WTC11 (cell line): ENCODE measurements at regions not wholly inside any gene's neighbourhood (a gene's known extent, or its start where the extent isn't known, plus 50 kb on each side); places are given as distances from the start of the nearest gene placed in this dataset.

Experiments
- ATAC-seq: fragments of 200-7000 bp; cut with Tn5 transposase; 2 replicates; pipeline ENCODE4 v1.10.0; 2021; ENCODE audit warnings: mild to moderate bottlenecking, moderate library complexity
- CTCF ChIA-PET: fragments of 300-600 bp; sonication (Branson Sonifier 250); formaldehyde crosslinking; loops from one replicate; lab custom pipeline; 2021; ENCODE audit warnings: antibody characterized with exemption; lab: Charles Lee
- POLR2A ChIA-PET: fragments of 350-600 bp; sonication (Branson Sonifier 250); formaldehyde crosslinking; loops from one replicate; lab custom pipeline; 2021; ENCODE audit warnings: antibody characterized with exemption; lab: Charles Lee
- DNase-seq: peaks from one replicate; pipeline ENCODE4 v3.0.0; 2021; ENCODE audit warnings: low spot score
- H3K27ac Mint-ChIP-seq: 2 replicates; pipeline ENCODE4 v1.8.0; 2021; ENCODE audit warnings: mixed read lengths
- H3K27me3 Mint-ChIP-seq: 2 replicates; pipeline ENCODE4 v1.8.0; 2021; ENCODE audit warnings: low read depth, mild to moderate bottlenecking, moderate library complexity, mixed read lengths
- H3K36me3 Mint-ChIP-seq: 2 replicates; pipeline ENCODE4 v1.8.0; 2021; ENCODE audit warnings: mixed read lengths
- H3K4me1 Mint-ChIP-seq: 2 replicates; pipeline ENCODE4 v1.8.0; 2022; ENCODE audit warnings: mixed read lengths
- H3K4me3 Mint-ChIP-seq: 2 replicates; pipeline ENCODE4 v1.8.0; 2021; ENCODE audit warnings: mild to moderate bottlenecking, moderate library complexity, mixed read lengths
- H3K9me3 Mint-ChIP-seq: 2 replicates; pipeline ENCODE4 v1.8.0; 2021; ENCODE audit warnings: mixed read lengths
- ELF4 ChIP-seq: sonication (generic); formaldehyde crosslinking; IDR thresholded peaks from 2 replicates; pipeline ENCODE4 v1.8.1; 2022; ENCODE audit warnings: low read depth, mild to moderate bottlenecking, moderate library complexity, missing genetic modification reagents
- ESRRA ChIP-seq: sonication (generic); formaldehyde crosslinking; IDR thresholded peaks from 2 replicates; pipeline ENCODE4 v1.8.1; 2022; ENCODE audit warnings: mild to moderate bottlenecking, missing genetic modification reagents, borderline replicate concordance
- GRHL2 ChIP-seq: fragments of 250-450 bp; sonication (Bioruptor Pico); IDR thresholded peaks from 2 replicates; pipeline ENCODE4 v1.8.0; 2022; ENCODE audit warnings: mild to moderate bottlenecking, moderate library complexity; ENCODE audit not compliant: insufficient replicate concordance, severe bottlenecking
- JUN ChIP-seq: sonication (generic); formaldehyde crosslinking; IDR thresholded peaks from 2 replicates; pipeline ENCODE4 v1.8.0; 2023; ENCODE audit warnings: mild to moderate bottlenecking, missing genetic modification reagents
- KAT7 ChIP-seq: sonication (generic); formaldehyde crosslinking; IDR thresholded peaks from 2 replicates; pipeline ENCODE4 v1.8.1; 2023; ENCODE audit warnings: missing genetic modification reagents, mild to moderate bottlenecking, borderline replicate concordance
- OVOL2 ChIP-seq: fragments of 250-450 bp; sonication (Bioruptor Pico); IDR thresholded peaks from 2 replicates; pipeline ENCODE4 v1.9.0; 2021; ENCODE audit warnings: mild to moderate bottlenecking, borderline replicate concordance
- PRRX2 ChIP-seq: fragments of 250-450 bp; sonication (Bioruptor Pico); IDR thresholded peaks from 2 replicates; pipeline ENCODE4 v1.8.0; 2021; ENCODE audit warnings: mild to moderate bottlenecking
- SOX15 ChIP-seq: fragments of 250-450 bp; sonication (Bioruptor Pico); IDR thresholded peaks from 2 replicates; pipeline ENCODE4 v1.9.0; 2021; ENCODE audit warnings: mild to moderate bottlenecking
- TCF7 ChIP-seq: sonication (generic); formaldehyde crosslinking; IDR thresholded peaks from 2 replicates; pipeline ENCODE4 v1.8.0; 2022; ENCODE audit warnings: mild to moderate bottlenecking, low read depth, missing genetic modification reagents, moderate library complexity
- ZNF138 ChIP-seq: sonication (generic); formaldehyde crosslinking; conservative IDR thresholded peaks from 2 replicates; pipeline ENCODE4 v1.8.1; 2022; ENCODE audit warnings: mild to moderate bottlenecking, moderate library complexity, missing genetic modification reagents
- ZNF219 ChIP-seq: sonication (generic); formaldehyde crosslinking; IDR thresholded peaks from 2 replicates; pipeline ENCODE4 v1.8.0; 2023; ENCODE audit warnings: missing genetic modification reagents, mild to moderate bottlenecking, borderline replicate concordance
- ZNF317 ChIP-seq: sonication (generic); formaldehyde crosslinking; IDR thresholded peaks from 2 replicates; pipeline ENCODE4 v1.8.1; 2023; ENCODE audit warnings: low read depth, mild to moderate bottlenecking, moderate library complexity, missing genetic modification reagents, borderline replicate concordance
- ZNF416 ChIP-seq: fragments of 250-450 bp; sonication (Bioruptor Pico); IDR thresholded peaks from 2 replicates; pipeline ENCODE4 v1.9.0; 2021; ENCODE audit warnings: mild to moderate bottlenecking, inconsistent platforms
- ZNF423 ChIP-seq: fragments of 250-450 bp; sonication (Bioruptor Pico); IDR thresholded peaks from 2 replicates; pipeline ENCODE4 v2.1.2; 2022; ENCODE audit warnings: mild to moderate bottlenecking, moderate library complexity
- TF ChIP-seq, protein P1 (sequence below): sonication (generic); formaldehyde crosslinking; IDR thresholded peaks from 2 replicates; pipeline ENCODE4 v1.8.1; 2022; ENCODE audit warnings: mild to moderate bottlenecking, moderate library complexity, missing genetic modification reagents
- TF ChIP-seq, protein P2 (sequence below): sonication (generic); formaldehyde crosslinking; IDR thresholded peaks from 2 replicates; pipeline ENCODE4 v1.8.1; 2023; ENCODE audit warnings: mild to moderate bottlenecking, missing genetic modification reagents, moderate library complexity
- TF ChIP-seq, protein P3 (sequence below): fragments of 250-450 bp; sonication (Bioruptor Pico); IDR thresholded peaks from 2 replicates; pipeline ENCODE4 v1.8.0; 2021; ENCODE audit warnings: mild to moderate bottlenecking
- TF ChIP-seq, protein P4 (sequence below): sonication (generic); formaldehyde crosslinking; IDR thresholded peaks from 2 replicates; pipeline ENCODE4 v1.8.1; 2022; ENCODE audit warnings: mild to moderate bottlenecking, missing genetic modification reagents, moderate library complexity, borderline replicate concordance
- TF ChIP-seq, protein P5 (sequence below): sonication (generic); formaldehyde crosslinking; conservative IDR thresholded peaks from 2 replicates; pipeline ENCODE4 v1.8.1; 2023; ENCODE audit warnings: mild to moderate bottlenecking, low read depth, missing genetic modification reagents, moderate library complexity

DNA sequence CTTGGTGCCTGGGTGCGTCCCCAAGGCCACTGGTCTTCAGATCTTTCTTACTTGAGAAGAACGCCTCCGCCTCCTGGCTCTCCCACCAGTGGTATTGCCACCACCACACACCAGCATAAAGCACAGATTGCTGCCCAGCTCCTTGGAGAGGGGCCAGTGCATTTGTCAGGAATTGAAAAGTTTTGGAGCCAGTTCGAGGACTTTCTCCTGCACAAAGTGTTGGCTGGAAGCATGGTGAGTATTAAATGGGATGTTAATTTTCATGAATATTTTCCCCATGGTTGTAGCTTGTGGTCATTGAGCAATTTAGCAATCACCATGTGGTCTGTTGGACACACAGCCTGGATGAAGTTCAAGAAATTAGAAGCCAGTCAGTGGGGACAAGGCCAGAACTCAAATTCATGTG lies 684.6 kb upstream of the FANCL start:
- no peaks in the 10 kb centered on the region for H3K36me3 Mint-ChIP-seq

DNA sequence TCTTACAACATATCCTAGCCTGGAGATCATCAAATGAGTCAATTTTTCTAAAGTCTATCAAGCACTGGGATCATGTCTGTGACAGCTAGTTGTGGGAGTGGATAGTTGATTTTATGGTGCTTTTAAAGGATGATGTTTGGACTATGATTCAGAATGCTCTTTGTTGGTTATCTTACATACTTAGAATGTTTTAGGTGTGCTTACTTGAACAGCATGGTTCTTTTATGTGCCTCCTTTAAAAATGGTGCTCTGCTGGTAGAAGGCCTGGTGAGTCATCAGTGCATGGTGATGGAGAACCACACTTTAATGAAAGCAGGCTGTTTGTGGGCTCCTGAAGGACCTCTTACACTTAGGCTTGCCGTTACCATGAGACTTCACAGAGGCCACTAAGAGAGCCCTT lies 682.7 kb upstream of the FANCL start:
- H3K9me3 Mint-ChIP-seq = 0 out of 2 replicates have a peak, but pooled peaks cover 5% of the 10 kb centered on the region
- DNase-seq = no peak
- TF ChIP-seq, protein P1, sequence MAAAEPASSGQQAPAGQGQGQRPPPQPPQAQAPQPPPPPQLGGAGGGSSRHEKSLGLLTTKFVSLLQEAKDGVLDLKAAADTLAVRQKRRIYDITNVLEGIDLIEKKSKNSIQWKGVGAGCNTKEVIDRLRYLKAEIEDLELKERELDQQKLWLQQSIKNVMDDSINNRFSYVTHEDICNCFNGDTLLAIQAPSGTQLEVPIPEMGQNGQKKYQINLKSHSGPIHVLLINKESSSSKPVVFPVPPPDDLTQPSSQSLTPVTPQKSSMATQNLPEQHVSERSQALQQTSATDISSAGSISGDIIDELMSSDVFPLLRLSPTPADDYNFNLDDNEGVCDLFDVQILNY = no peak
- TF ChIP-seq GRHL2 = no peak
- no peak for TF ChIP-seq ZNF317 (CRISPR knock-in tag)
- no peak for TF ChIP-seq ZNF416 (CRISPR knock-in tag)
- no peak for TF ChIP-seq ZNF423 (CRISPR knock-in tag)
- TF ChIP-seq ZNF219 = no peak
- TF ChIP-seq, protein P2, sequence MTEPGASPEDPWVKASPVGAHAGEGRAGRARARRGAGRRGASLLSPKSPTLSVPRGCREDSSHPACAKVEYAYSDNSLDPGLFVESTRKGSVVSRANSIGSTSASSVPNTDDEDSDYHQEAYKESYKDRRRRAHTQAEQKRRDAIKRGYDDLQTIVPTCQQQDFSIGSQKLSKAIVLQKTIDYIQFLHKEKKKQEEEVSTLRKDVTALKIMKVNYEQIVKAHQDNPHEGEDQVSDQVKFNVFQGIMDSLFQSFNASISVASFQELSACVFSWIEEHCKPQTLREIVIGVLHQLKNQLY = no peak
- TF ChIP-seq PRRX2 (CRISPR knock-in tag) = no peak
- ChIA-PET POLR2A (no interaction called here), CTCF (no interaction called here)
- H3K27me3 Mint-ChIP-seq = no peaks in the 10 kb centered on the region
- no peak overlapping the region for H3K4me3 Mint-ChIP-seq
- no peak for ATAC-seq
- H3K36me3 Mint-ChIP-seq = no peaks in the 10 kb centered on the region
- H3K4me1 Mint-ChIP-seq = peaks cover 11% of the 10 kb centered on the region
- no peak overlapping the region for H3K27ac Mint-ChIP-seq

More for the DNA sequence above, 684.6 kb upstream of the FANCL start:
- ATAC-seq = no peak
- POLR2A ChIA-PET = no interaction called here
- Mint-ChIP-seq H3K27ac (no peak overlapping the region), H3K4me1 (peaks cover 21% of the 10 kb centered on the region)
- no peak for TF ChIP-seq SOX15
- TF ChIP-seq, protein P3, sequence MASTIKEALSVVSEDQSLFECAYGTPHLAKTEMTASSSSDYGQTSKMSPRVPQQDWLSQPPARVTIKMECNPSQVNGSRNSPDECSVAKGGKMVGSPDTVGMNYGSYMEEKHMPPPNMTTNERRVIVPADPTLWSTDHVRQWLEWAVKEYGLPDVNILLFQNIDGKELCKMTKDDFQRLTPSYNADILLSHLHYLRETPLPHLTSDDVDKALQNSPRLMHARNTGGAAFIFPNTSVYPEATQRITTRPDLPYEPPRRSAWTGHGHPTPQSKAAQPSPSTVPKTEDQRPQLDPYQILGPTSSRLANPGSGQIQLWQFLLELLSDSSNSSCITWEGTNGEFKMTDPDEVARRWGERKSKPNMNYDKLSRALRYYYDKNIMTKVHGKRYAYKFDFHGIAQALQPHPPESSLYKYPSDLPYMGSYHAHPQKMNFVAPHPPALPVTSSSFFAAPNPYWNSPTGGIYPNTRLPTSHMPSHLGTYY (CRISPR knock-in tag) = no peak
- TF ChIP-seq, protein P4, sequence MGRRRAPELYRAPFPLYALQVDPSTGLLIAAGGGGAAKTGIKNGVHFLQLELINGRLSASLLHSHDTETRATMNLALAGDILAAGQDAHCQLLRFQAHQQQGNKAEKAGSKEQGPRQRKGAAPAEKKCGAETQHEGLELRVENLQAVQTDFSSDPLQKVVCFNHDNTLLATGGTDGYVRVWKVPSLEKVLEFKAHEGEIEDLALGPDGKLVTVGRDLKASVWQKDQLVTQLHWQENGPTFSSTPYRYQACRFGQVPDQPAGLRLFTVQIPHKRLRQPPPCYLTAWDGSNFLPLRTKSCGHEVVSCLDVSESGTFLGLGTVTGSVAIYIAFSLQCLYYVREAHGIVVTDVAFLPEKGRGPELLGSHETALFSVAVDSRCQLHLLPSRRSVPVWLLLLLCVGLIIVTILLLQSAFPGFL (CRISPR knock-in tag) = no peak
- no peak for TF ChIP-seq JUN (CRISPR knock-in tag)
- TF ChIP-seq ZNF416 (CRISPR knock-in tag) = no peak
- TF ChIP-seq OVOL2 (CRISPR knock-in tag) = no peak
- TF ChIP-seq, protein P2 = no peak
- TF ChIP-seq, protein P5, sequence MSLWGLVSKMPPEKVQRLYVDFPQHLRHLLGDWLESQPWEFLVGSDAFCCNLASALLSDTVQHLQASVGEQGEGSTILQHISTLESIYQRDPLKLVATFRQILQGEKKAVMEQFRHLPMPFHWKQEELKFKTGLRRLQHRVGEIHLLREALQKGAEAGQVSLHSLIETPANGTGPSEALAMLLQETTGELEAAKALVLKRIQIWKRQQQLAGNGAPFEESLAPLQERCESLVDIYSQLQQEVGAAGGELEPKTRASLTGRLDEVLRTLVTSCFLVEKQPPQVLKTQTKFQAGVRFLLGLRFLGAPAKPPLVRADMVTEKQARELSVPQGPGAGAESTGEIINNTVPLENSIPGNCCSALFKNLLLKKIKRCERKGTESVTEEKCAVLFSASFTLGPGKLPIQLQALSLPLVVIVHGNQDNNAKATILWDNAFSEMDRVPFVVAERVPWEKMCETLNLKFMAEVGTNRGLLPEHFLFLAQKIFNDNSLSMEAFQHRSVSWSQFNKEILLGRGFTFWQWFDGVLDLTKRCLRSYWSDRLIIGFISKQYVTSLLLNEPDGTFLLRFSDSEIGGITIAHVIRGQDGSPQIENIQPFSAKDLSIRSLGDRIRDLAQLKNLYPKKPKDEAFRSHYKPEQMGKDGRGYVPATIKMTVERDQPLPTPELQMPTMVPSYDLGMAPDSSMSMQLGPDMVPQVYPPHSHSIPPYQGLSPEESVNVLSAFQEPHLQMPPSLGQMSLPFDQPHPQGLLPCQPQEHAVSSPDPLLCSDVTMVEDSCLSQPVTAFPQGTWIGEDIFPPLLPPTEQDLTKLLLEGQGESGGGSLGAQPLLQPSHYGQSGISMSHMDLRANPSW (CRISPR knock-in tag) = no peak
- no peak for TF ChIP-seq ZNF423 (CRISPR knock-in tag)
- TF ChIP-seq TCF7 (CRISPR knock-in tag) = no peak
- no peak for TF ChIP-seq ESRRA (CRISPR knock-in tag)
- no peak for TF ChIP-seq ZNF138
- TF ChIP-seq KAT7 = no peak
- TF ChIP-seq ELF4 (CRISPR knock-in tag) = no peak
- TF ChIP-seq, all 79 proteins: peak for 0
- Mint-ChIP-seq H3K4me3 (no peak overlapping the region), H3K9me3 (0 out of 2 replicates have a peak, but pooled peaks cover 5% of the 10 kb centered on the region), H3K27me3 (no peaks in the 10 kb centered on the region)
- no peak for DNase-seq
- CTCF ChIA-PET = no interaction called here
